ENCODE measurements at regions not wholly inside any gene's neighbourhood (a gene's known extent, or its start where the extent isn't known, plus 50 kb on each side); places are given as distances from the start of the nearest gene placed in this dataset.

DNA sequence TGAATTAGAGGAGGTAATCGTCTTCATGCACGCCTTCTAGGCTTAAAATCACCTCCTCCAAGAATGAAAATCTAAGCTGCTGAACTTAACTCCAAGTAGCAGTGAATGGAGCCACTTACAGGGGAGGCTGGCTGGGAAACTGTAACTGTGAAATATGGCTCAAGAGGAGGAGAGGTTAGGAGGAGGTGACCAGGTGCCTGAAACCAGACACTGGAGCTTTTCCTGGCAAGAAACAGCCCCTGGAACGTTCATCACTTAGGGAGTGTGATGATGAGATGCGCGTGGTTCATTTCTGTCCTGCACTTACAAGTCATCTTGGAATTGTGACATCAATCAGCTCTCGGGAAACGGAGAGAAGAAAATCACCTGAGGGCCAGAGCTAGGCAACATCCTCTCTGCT is 62.3 kb upstream of the TMEM132C start:
- TF ChIP-seq, protein P1, sequence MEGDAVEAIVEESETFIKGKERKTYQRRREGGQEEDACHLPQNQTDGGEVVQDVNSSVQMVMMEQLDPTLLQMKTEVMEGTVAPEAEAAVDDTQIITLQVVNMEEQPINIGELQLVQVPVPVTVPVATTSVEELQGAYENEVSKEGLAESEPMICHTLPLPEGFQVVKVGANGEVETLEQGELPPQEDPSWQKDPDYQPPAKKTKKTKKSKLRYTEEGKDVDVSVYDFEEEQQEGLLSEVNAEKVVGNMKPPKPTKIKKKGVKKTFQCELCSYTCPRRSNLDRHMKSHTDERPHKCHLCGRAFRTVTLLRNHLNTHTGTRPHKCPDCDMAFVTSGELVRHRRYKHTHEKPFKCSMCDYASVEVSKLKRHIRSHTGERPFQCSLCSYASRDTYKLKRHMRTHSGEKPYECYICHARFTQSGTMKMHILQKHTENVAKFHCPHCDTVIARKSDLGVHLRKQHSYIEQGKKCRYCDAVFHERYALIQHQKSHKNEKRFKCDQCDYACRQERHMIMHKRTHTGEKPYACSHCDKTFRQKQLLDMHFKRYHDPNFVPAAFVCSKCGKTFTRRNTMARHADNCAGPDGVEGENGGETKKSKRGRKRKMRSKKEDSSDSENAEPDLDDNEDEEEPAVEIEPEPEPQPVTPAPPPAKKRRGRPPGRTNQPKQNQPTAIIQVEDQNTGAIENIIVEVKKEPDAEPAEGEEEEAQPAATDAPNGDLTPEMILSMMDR (conservative IDR thresholded peaks at IDR 0.05; ENCODE audit: low read depth in 2 of 2): no peak
- TF ChIP-seq EZH2 (IDR thresholded peaks at IDR 0.05; ENCODE audit: low read depth, unreplicated experiment) (no peak), POLR2AphosphoS5 (IDR thresholded peaks at IDR 0.05; ENCODE audit: low read depth) (no peak), EZH2phosphoT487 (IDR thresholded peaks at IDR 0.05; ENCODE audit: unreplicated experiment) (no peak), JUNB (IDR thresholded peaks at IDR 0.05; ENCODE audit: unreplicated experiment) (no peak), ZNF114 (CRISPR knock-in tag; IDR thresholded peaks at IDR 0.05) (no peak), CREB1 (CRISPR knock-in tag; IDR thresholded peaks at IDR 0.05; ENCODE audit: low read depth) (no peak), ZNF331 (CRISPR knock-in tag; IDR thresholded peaks at IDR 0.05; ENCODE audit: low read depth) (no peak), STAT1 (IDR thresholded peaks at IDR 0.05; ENCODE audit: unreplicated experiment) (no peak), NANOG (IDR thresholded peaks at IDR 0.05; ENCODE audit: borderline replicate concordance) (no peak)
- TF ChIP-seq, protein P2, sequence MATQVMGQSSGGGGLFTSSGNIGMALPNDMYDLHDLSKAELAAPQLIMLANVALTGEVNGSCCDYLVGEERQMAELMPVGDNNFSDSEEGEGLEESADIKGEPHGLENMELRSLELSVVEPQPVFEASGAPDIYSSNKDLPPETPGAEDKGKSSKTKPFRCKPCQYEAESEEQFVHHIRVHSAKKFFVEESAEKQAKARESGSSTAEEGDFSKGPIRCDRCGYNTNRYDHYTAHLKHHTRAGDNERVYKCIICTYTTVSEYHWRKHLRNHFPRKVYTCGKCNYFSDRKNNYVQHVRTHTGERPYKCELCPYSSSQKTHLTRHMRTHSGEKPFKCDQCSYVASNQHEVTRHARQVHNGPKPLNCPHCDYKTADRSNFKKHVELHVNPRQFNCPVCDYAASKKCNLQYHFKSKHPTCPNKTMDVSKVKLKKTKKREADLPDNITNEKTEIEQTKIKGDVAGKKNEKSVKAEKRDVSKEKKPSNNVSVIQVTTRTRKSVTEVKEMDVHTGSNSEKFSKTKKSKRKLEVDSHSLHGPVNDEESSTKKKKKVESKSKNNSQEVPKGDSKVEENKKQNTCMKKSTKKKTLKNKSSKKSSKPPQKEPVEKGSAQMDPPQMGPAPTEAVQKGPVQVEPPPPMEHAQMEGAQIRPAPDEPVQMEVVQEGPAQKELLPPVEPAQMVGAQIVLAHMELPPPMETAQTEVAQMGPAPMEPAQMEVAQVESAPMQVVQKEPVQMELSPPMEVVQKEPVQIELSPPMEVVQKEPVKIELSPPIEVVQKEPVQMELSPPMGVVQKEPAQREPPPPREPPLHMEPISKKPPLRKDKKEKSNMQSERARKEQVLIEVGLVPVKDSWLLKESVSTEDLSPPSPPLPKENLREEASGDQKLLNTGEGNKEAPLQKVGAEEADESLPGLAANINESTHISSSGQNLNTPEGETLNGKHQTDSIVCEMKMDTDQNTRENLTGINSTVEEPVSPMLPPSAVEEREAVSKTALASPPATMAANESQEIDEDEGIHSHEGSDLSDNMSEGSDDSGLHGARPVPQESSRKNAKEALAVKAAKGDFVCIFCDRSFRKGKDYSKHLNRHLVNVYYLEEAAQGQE (IDR thresholded peaks at IDR 0.05; ENCODE audit: unreplicated experiment): no peak
- TF ChIP-seq, protein P3, sequence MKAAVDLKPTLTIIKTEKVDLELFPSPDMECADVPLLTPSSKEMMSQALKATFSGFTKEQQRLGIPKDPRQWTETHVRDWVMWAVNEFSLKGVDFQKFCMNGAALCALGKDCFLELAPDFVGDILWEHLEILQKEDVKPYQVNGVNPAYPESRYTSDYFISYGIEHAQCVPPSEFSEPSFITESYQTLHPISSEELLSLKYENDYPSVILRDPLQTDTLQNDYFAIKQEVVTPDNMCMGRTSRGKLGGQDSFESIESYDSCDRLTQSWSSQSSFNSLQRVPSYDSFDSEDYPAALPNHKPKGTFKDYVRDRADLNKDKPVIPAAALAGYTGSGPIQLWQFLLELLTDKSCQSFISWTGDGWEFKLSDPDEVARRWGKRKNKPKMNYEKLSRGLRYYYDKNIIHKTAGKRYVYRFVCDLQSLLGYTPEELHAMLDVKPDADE (IDR thresholded peaks at IDR 0.05): no peak
- TF ChIP-seq, protein P4, sequence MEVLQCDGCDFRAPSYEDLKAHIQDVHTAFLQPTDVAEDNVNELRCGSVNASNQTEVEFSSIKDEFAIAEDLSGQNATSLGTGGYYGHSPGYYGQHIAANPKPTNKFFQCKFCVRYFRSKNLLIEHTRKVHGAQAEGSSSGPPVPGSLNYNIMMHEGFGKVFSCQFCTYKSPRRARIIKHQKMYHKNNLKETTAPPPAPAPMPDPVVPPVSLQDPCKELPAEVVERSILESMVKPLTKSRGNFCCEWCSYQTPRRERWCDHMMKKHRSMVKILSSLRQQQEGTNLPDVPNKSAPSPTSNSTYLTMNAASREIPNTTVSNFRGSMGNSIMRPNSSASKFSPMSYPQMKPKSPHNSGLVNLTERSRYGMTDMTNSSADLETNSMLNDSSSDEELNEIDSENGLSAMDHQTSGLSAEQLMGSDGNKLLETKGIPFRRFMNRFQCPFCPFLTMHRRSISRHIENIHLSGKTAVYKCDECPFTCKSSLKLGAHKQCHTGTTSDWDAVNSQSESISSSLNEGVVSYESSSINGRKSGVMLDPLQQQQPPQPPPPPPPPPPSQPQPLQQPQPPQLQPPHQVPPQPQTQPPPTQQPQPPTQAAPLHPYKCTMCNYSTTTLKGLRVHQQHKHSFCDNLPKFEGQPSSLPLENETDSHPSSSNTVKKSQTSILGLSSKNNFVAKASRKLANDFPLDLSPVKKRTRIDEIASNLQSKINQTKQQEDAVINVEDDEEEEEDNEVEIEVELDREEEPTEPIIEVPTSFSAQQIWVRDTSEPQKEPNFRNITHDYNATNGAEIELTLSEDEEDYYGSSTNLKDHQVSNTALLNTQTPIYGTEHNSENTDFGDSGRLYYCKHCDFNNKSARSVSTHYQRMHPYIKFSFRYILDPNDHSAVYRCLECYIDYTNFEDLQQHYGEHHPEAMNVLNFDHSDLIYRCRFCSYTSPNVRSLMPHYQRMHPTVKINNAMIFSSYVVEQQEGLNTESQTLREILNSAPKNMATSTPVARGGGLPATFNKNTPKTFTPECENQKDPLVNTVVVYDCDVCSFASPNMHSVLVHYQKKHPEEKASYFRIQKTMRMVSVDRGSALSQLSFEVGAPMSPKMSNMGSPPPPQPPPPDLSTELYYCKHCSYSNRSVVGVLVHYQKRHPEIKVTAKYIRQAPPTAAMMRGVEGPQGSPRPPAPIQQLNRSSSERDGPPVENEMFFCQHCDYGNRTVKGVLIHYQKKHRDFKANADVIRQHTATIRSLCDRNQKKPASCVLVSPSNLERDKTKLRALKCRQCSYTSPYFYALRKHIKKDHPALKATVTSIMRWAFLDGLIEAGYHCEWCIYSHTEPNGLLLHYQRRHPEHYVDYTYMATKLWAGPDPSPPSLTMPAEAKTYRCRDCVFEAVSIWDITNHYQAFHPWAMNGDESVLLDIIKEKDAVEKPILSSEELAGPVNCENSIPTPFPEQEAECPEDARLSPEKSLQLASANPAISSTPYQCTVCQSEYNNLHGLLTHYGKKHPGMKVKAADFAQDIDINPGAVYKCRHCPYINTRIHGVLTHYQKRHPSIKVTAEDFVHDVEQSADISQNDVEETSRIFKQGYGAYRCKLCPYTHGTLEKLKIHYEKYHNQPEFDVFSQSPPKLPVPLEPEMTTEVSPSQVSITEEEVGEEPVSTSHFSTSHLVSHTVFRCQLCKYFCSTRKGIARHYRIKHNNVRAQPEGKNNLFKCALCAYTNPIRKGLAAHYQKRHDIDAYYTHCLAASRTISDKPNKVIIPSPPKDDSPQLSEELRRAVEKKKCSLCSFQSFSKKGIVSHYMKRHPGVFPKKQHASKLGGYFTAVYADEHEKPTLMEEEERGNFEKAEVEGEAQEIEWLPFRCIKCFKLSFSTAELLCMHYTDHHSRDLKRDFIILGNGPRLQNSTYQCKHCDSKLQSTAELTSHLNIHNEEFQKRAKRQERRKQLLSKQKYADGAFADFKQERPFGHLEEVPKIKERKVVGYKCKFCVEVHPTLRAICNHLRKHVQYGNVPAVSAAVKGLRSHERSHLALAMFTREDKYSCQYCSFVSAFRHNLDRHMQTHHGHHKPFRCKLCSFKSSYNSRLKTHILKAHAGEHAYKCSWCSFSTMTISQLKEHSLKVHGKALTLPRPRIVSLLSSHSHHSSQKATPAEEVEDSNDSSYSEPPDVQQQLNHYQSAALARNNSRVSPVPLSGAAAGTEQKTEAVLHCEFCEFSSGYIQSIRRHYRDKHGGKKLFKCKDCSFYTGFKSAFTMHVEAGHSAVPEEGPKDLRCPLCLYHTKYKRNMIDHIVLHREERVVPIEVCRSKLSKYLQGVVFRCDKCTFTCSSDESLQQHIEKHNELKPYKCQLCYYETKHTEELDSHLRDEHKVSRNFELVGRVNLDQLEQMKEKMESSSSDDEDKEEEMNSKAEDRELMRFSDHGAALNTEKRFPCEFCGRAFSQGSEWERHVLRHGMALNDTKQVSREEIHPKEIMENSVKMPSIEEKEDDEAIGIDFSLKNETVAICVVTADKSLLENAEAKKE (CRISPR knock-in tag; IDR thresholded peaks at IDR 0.05): no peak
